SK-MEL-5 (cell line): ENCODE measurements at regions not wholly inside any gene's neighbourhood (a gene's known extent, or its start where the extent isn't known, plus 50 kb on each side); places are given as distances from the start of the nearest gene placed in this dataset.
"Not testable (repeated sequence)": the region's sequence is repeated elsewhere in the genome, so short reads cannot be mapped to it uniquely, and the experiment has no call there.

Experiments
- DNase-seq: peaks from one replicate; pipeline ENCODE4 v3.0.0-alpha.2; 2016; ENCODE audit warnings: low read depth, low spot score
- in situ Hi-C: cut with HindIII; loops from 2 replicates; pipeline ENCODE4 v1.10.0; 2016; ENCODE audit warnings: low sequenced_read_pairs, high pct_unique_total_duplicates, low pct_unique_long_range_greater_than_20kb

DNA sequence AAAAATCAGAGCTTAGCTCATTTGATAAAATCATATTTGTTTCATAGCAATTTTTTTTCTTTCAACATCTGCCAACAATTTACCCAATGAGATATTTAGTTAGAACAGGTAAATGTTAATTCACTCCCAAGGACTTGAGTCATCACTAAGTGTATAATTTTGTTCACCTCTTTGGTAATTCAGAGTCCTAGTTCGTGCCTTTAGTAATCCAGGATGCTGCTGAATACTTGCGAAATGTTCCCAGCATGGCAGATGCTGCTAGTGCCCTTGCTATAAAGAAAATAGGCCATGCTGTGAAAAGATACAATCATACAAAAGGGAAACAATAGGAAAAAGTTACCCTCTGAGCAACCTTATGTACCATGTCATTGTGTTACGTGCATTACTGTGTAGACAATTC, 210.5 kb downstream of the CSNK1G3 start:
- in situ Hi-C loops, result no loop called here
- DNase-seq, result no peak

DNA sequence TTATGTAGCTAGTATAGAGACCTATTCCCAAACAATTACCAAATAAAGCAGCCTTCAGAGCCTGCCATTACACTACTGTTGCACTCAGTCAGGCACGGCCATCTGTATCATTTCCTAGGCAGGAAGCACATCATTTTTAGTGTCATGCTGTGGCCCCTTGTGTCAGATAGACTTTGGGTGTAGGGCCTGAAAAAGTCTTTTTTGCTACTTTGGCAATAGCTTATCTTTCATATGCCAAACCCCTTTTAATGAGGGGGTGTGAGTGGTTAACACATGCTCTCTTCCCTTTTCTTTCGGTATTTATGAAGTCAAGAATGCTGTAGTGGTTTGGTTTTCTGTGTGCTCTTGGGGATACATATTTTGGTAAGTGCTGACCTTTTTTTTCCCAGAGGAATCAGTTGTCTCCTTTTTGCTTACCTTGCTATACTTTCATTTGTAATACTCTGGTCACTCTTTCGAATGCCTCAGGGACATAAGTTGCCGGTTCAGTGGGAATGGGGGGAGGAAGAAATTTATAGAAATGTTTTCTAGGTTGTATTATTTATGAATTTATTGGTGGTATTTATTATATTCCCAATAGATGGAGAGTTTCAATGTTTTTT, 209.8 kb downstream of the CSNK1G3 start:
- no peak for DNase-seq
- in situ Hi-C loops, result no loop called here

- DNase-seq, result no peak
- in situ Hi-C loops, result no loop called here
These were observed 209.0 kb downstream of the CSNK1G3 start for GRCh38 chr5:123720955-123721354.

DNA sequence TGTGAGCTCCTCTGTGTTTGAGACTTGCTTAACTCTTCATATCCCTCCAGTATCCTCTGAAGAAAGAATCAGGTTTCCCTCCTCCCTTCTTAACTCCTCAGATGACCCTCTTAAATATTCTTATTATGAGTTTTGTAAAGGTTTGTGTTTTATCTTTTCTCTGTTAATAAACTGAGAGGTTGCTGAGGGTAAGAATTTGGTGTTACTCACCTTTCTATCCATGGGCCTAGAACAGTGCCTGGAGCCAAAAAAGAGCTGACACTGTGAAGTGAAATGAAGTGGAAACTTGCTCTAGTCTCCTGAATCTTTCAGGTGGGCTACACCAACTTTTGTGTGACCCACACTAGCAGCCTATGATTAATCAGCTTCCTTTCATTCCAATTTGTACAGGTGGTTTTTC, 208.4 kb downstream of the CSNK1G3 start:
- in situ Hi-C loops, result no loop called here
- no peak for DNase-seq

- DNase-seq, result no peak
- in situ Hi-C loops, result no loop called here
These were observed 207.0 kb downstream of the CSNK1G3 start for GRCh38 chr5:123719004-123719403.

DNA sequence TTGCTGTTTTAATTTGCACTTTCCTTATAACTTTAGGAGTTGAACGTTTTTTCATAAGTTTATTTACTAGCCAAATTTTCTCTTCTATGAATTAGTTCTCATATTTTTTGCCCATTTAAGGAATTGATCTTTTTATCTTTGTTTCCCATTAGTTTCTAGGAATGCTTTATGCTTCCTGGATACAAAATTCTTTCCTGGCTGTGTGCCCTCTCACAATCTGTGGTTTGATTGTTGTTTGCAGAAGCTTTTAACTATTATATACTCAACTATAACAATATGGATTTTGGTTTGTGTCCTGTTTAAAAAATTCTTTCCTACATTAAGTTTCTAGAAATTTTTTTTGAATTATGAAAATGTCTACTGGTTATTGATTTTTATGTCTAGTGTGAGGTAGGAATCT, 206.3 kb downstream of the CSNK1G3 start:
- in situ Hi-C loops, result no loop called here
- no peak for DNase-seq

DNA sequence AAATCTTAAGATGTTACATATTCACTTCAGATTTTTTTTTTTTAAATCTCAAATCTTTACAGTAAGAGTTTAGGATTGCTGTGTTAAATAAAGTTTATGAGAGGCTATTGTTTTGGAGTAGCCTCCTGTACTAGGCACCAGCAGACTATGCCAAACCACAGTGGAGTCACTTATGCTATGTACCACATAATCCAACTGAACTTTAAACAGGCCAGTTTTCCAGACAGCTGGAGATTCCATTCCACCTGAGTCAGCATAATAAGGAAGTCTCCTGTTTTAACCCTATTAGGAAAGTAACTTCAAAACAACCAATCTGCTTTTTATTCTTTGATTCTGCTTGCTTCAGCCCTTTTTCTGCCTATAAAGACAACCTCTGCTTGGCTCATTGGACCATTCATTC, 205.2 kb downstream of the CSNK1G3 start:
- in situ Hi-C loops, result no loop called here
- DNase-seq, result no peak

GRCh38 chr5:123710031-123710430, 198.1 kb downstream of the CSNK1G3 start:
- DNase-seq, result no peak
- in situ Hi-C loops, result no loop called here

- in situ Hi-C loops, result no loop called here
These were observed 197.4 kb downstream of the CSNK1G3 start for GRCh38 chr5:123709422-123709821.

GRCh38 chr5:123708074-123708806, 196.3 kb downstream of the CSNK1G3 start:
- DNase-seq, result peak; percentile 44
- in situ Hi-C loops, result no loop called here

More at GRCh38 chr5:123709422-123709821, 197.4 kb downstream of the CSNK1G3 start:
- no peak for DNase-seq

DNA sequence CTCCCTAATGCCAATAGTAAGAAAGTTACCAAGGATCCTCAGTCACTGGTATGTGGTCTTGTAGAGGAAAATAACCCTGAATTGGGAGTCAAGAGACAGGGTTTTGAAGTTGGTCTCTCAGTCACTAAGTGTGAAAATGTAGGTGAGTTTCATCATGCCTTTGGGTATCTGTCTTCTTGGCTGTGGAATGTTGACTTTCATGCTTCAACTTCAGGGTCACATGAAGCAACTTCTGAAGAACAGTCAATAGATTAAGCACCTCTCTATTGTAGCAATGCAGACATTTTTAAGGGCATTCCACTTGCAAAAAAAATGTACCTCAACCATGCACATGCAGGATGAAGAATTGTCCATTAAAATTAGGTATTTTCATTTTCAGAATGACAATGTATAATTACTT, 194.6 kb downstream of the CSNK1G3 start:
- no peak for DNase-seq
- in situ Hi-C loops, result no loop called here

- no peak for DNase-seq
- in situ Hi-C loops, result no loop called here
These were observed 193.8 kb downstream of the CSNK1G3 start for GRCh38 chr5:123705741-123706140.

GRCh38 chr5:123701511-123702200, 189.7 kb downstream of the CSNK1G3 start:
- no peak for DNase-seq
- in situ Hi-C loops, result no loop called here

DNA sequence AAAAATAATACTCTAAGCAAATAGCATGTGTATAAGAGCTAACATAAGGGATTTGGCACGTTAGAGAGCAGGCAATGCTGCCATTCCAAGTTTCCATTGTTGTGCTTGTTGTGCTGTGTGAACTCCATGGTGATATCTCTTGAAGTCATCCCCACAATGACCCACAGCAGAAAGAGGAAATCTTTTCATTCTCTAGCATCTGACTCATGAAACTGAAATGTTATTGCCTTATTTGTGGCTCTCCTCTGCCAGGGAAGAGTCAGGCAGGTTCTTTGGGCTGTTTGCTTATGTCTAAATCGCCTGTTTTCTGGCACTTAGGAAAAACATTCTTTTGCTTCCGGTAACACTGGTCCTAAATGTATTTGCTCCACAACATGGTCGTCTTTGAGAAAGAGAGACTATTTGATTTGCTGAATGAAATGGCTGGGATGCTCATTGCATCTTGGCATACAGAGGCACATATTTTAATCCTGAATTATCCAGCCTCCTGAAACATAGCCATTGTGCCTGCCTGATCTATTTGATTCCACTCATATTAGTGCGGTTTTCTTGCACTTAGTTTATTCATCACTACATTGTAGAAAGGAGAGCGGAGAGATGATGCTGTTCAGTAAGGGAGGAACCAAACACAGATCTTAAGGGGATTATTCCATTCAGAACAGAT, 188.8 kb downstream of the CSNK1G3 start:
- in situ Hi-C loops, result no loop called here
- DNase-seq, result peak; percentile 16

- in situ Hi-C loops, result no loop called here
- DNase-seq, result no peak
These were observed 187.6 kb downstream of the CSNK1G3 start for GRCh38 chr5:123699571-123699970.

GRCh38 chr5:123698937-123699336, 187.0 kb downstream of the CSNK1G3 start:
- in situ Hi-C loops, DNase-seq: not testable (repeated sequence)

DNA sequence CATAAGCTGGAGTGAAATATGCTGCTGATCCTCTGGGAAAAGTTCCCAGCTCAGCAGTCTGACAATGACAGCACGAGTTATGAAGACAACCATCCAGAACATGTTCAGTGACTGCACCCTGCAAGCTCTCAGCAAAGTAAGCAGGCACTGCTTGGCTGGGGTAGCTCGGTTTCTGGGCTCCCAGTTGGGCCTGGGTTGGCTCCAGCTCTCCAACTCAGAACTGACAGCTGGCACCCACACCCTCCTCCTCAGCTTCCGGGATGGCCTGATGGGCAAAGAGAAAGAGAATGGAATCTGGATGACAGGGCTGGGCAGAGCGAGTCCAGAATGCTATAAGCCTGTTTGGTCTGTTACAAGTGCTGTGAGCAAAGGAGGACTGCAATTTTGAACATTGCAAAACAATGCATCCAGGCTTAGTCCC, 185.0 kb downstream of the CSNK1G3 start:
- in situ Hi-C loops, result no loop called here
- DNase-seq, result no peak

- in situ Hi-C loops, result no loop called here
- DNase-seq, result peak; percentile 37
These were observed 178.8 kb downstream of the CSNK1G3 start for GRCh38 chr5:123690821-123691220.
